ENCODE measurements at regions not wholly inside any gene's neighbourhood (a gene's known extent, or its start where the extent isn't known, plus 50 kb on each side); places are given as distances from the start of the nearest gene placed in this dataset.

DNA sequence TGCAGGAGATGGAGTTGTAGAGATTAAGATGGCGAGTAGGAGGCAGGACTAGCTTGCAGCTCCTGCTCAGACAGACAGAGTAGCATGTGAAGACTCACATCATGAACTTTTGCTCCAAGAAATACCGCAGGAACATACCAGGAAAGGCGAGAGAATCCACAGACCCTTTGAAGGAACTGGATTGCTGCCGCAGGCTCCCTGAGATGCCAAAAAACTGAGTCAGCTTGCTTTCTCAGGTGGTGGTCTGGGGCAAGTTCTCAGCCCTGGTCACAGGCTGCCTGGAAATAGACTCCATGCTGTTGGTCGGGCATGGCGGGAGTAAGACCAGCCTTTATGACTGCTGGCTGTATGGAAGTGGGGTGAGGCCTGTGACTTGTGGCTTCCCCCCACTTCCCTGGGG, 163.6 kb upstream of the NAV3 start:
- no peak overlapping the region for H4K91ac ChIP-seq (ENCODE audit: insufficient read length, low read depth, low read length)
- no peak overlapping the region for H4K5ac ChIP-seq (ENCODE audit: insufficient read length, low read depth, low read length)
- H4K8ac ChIP-seq (replicated peaks; ENCODE audit: insufficient read length, low read depth, low read length), result no peak overlapping the region
- TF ChIP-seq, protein P1, sequence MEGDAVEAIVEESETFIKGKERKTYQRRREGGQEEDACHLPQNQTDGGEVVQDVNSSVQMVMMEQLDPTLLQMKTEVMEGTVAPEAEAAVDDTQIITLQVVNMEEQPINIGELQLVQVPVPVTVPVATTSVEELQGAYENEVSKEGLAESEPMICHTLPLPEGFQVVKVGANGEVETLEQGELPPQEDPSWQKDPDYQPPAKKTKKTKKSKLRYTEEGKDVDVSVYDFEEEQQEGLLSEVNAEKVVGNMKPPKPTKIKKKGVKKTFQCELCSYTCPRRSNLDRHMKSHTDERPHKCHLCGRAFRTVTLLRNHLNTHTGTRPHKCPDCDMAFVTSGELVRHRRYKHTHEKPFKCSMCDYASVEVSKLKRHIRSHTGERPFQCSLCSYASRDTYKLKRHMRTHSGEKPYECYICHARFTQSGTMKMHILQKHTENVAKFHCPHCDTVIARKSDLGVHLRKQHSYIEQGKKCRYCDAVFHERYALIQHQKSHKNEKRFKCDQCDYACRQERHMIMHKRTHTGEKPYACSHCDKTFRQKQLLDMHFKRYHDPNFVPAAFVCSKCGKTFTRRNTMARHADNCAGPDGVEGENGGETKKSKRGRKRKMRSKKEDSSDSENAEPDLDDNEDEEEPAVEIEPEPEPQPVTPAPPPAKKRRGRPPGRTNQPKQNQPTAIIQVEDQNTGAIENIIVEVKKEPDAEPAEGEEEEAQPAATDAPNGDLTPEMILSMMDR (conservative IDR thresholded peaks at IDR 0.05), result no peak
- no peak overlapping the region for H2BK120ac ChIP-seq (ENCODE audit: low read depth, low read length, poor library complexity, severe bottlenecking)
- no peak overlapping the region for H3K18ac ChIP-seq (ENCODE audit: insufficient read length, low read depth, low read length)
- no peak overlapping the region for H3K56ac ChIP-seq (ENCODE audit: insufficient read length, low read depth, low read length)
- no peak overlapping the region for H2BK20ac ChIP-seq (ENCODE audit: low read depth, low read length, poor library complexity, severe bottlenecking)
- no peak for DNase-seq
- H3K9ac ChIP-seq (ENCODE audit: extremely low read depth, insufficient read length, low read length), result no peak overlapping the region
- Mint-ChIP-seq H3K4me3 (no peak overlapping the region), H3K27ac (no peak overlapping the region), H3K36me3 (ENCODE audit: insufficient read depth in 1 of 3, low read depth in 3 of 3) (peaks cover 0 to 10% (median 1%) of the 10 kb centered on the region in 3 experiments; a peak in 3 of 7 replicates), H3K4me1 (no peaks in the 10 kb centered on the region), H3K9me3 (peaks cover 3 to 9% of the 10 kb centered on the region in 2 experiments; a peak in 3 of 5 replicates), H3K27me3 (ENCODE audit: low read depth) (no peaks in the 10 kb centered on the region)
- H3K23ac ChIP-seq (ENCODE audit: insufficient read length, low read depth, low read length), result no peak overlapping the region
- H3K14ac ChIP-seq (ENCODE audit: insufficient read depth, low read length), result no peak overlapping the region
- H3K27me3 ChIP-seq (ENCODE audit: insufficient read depth, low read length), result no peaks in the 10 kb centered on the region
- no peaks in the 10 kb centered on the region for H3K9me3 ChIP-seq (ENCODE audit: control insufficient read depth, low read depth, low read length)
- no peak overlapping the region for H2BK15ac ChIP-seq (ENCODE audit: low read depth, low read length)
- no peak overlapping the region for H3K4me2 ChIP-seq (ENCODE audit: insufficient read depth, insufficient read length, low read length)
- no peak overlapping the region for H3K4ac ChIP-seq (ENCODE audit: low read depth, low read length)
- H2BK5ac ChIP-seq (ENCODE audit: insufficient read length, low read length), result no peak overlapping the region
- H3K23me2 ChIP-seq (ENCODE audit: insufficient read length, low read depth, low read length, poor library complexity, severe bottlenecking), result no peaks in the 10 kb centered on the region
- H3T11ph ChIP-seq (ENCODE audit: low read length), result no peak overlapping the region
- H2AK5ac ChIP-seq (ENCODE audit: insufficient read length, low read length), result no peak overlapping the region
- H4K20me1 ChIP-seq (ENCODE audit: control insufficient read depth, insufficient read depth, insufficient read length), result no peaks in the 10 kb centered on the region
- no peaks in the 10 kb centered on the region for H3K79me1 ChIP-seq (ENCODE audit: insufficient read depth, low read depth, low read length, poor library complexity, severe bottlenecking)
- H3K79me2 ChIP-seq (ENCODE audit: insufficient read depth, low read length), result no peaks in the 10 kb centered on the region
- H3K27ac ChIP-seq (ENCODE audit: insufficient read length, low read depth, low read length), result no peak overlapping the region
- no peaks in the 10 kb centered on the region for H3K4me1 ChIP-seq (ENCODE audit: insufficient read depth, low read length)
- no CpG with 5 or more reads among the region's 6 CpGs for WGBS (ENCODE audit: extremely low coverage, insufficient read length, low lambda C conversion rate)
- no peak overlapping the region for H2BK12ac ChIP-seq (ENCODE audit: insufficient read length, low read depth, low read length)
- no peak overlapping the region for H2AFZ ChIP-seq (ENCODE audit: low read length)
